AG20443 (cell line): ENCODE measurements at regions not wholly inside any gene's neighbourhood (a gene's known extent, or its start where the extent isn't known, plus 50 kb on each side); places are given as distances from the start of the nearest gene placed in this dataset.

Experiments
- DNase-seq: peaks from one replicate; pipeline ENCODE4 v3.0.0; 2012; ENCODE audit warnings: low spot score, mixed read lengths

DNA sequence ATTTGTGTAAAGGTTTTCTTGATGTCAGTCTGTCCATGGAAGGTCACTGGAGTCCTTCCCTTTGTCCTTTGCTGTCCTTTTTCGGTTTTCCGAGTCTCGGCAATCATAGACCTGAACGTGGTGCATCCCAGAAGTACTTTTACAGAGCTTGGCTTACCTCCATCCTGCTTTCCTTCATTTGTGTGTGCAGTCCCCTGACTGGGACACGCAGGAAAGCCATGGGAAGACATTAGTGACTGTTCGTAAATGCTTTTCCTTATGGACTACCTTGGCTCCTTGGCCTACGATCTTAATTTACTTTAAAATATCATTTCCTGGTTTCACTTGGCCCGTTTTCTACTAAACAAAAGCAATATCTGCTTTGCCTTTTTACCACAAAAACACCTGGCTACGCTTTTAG, 328.4 kb upstream of the RARB start:
- DNase-seq = no peak

DNA sequence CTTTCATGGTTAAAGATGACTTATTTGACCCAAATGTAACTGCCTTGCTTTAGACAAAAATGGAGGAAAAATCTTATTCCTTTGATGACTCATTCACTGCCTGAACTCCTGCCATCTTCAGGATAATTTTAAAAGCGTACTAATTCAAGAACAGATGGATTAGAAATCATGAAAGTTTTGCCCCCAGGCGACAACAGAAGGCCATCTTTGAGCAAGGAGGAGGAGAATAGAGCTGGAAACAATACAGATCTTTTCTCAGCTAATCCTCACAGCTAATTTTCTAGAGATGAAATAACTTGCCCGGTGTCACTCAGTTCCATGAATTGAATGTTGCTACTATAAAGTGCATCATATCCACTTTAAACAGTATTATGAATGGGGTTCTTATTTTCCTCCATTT, 324.7 kb upstream of the RARB start:
- no peak for DNase-seq

DNA sequence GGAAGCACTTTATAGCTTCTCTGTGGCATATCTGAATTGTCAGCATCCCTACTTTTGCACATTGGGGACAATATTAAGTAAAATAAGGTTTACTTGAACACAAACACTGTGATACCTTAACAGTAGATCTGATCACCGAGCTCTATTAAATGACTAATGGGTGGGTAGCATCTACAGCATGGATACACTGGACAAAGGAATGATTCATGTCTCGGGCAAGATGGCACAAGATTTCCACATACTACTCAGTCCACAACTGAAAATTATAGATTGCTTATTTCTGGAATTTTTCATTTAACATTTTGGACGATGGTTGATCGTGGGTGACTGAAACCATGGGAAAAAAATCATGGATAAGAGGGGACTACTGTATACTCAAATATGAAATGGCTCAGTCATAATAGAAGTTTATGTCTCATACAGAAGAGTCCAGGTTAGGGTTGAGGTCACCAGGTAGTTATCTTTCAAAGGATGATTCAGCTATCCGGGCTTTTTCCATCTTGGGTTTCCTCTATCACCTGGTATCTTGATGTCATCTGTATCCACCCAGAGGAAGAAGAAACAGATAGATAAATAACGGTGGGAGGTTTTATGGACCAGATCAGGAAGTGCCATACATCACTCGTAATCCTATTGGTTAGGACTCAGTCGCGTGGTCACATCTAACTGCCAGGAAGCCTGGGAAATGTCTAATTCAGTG, 320.0 kb upstream of the RARB start:
- no peak for DNase-seq

DNA sequence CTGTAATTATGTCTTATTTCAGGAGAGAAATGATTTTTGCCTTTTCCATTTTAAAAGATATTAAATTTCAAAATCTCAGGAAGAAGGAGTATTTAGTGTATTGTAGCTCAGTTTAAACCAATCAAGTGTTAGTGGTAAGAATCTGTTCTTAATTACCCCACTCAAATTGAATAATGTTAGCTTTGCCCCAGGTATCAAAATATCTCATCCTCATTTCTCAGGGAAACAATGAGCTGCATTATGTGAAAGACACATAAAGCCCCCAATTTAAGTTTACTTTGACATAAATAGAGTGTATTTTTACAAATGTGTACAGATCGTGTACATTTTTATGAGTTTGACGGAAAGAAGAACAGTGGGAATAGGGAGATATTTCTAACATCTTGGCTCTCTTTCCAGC, 317.4 kb upstream of the RARB start:
- no peak for DNase-seq

DNA sequence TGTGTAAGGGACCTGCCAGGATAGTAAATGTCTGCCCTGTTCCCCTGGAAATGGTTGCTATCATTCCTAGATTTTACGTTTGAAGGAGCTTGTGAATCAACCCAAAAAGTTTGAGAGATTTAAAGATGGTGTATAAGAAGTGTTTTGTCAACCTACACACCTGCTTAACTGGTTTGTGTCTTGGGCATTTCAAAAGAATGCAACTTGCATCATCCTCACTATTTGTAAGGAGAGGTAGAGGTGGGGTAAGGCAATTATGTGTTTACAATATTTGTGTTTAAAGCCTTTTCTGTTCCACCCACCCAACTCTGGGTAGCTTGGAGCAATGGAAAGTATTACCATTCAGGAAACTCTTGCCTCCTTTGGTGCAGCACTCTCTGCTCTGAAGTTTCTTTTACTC, 314.2 kb upstream of the RARB start:
- DNase-seq = no peak

DNA sequence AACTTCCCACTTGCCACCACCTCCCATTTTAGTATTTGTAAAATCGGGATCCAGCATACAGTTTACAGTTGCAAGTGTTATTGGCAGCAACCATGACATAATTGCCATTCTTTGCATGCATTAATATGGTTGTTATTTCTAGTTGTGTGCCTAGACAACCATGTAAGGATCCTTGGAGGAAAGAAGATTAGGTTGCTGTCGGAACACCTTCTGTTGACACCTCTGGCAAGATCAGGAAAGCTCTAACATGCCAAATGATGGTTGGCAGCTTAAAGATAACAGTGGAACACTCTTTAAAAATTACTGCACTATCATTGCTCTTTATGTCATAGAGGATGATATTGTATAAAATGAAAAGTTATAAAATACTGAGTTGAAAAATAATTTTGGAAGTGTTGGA, 313.5 kb upstream of the RARB start:
- no peak for DNase-seq

DNA sequence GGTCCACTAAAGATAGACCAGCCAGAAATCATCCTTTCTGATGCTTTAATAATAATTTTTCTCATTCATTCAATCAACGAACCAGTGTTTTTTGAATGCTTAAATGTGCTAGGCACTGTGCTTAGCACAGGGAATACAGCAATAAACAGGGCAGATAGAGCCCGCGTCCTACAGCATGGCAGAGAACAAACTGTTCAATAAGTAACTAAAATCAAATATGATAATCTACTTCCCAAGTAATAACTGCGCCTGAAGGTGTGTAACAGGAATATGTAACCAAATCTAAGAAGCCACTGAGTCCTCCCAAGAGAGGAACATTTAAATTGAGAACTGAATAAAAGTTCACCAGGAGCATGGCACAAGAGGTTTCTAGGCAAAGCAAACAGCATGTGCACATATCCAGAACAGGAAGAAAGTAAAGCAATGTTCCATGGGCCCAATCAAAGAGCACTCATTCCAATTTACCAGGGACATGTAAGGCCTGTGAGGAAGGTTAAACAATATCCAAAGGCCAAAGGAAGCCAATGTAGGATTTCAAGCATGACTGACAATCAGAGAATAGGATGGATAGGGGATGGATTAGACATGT, 311.0 kb upstream of the RARB start:
- DNase-seq = no peak

DNA sequence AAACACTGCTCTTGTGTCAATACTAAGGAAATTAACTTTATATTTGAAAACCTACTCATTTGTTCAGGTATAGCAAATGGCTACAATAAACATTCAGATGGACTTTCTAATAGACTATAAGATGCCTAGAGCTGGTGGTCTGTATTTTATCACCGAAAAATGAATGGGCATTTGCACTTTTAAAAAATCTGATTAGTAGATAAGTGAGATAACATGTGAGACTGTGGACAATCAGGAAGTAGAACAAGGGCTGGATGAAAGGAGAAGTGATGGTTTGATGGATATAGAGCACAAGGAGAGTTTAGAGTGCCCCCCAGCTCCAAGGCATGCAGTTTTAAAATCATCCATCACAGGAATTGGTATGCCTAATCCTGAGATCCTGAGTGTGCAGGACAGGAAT, 308.4 kb upstream of the RARB start:
- DNase-seq = no peak

DNA sequence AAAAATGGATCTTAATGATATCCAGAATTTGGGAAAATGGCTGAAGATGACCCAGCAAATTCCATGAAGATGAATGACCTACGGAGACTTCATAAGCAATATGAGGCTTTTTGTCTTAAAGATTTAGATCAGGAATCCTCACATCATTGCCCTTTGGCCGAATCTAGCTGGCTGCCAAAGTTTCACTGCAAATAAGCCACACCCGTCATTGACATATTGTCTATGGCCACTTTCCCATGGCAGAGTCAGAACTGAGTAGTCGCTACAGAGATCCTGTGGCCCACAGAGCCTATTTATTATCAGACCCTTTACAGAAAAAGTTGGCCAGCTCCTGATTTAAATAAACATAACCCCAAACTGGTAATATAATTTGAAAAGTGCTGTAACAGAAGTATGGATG, 307.4 kb upstream of the RARB start:
- DNase-seq = no peak

DNA sequence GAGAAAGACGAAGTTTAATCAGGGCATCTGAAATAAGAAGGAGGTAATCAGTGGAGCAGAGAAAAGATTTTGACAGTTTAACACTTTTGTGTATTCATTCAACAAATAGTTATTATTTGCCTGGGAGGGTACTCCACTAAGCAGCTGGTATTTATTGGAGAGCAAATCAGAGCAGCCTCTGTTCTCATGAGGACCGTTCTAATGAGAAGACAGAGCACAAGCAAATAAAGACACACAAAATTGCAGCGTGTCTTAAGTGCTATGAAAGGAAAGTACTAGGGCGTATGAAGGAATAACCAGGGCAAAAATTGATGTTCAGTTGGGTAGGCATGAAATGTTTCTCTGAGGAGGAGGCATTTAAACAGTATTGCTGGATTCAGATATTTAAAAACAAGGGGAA, 302.9 kb upstream of the RARB start:
- no peak for DNase-seq

DNA sequence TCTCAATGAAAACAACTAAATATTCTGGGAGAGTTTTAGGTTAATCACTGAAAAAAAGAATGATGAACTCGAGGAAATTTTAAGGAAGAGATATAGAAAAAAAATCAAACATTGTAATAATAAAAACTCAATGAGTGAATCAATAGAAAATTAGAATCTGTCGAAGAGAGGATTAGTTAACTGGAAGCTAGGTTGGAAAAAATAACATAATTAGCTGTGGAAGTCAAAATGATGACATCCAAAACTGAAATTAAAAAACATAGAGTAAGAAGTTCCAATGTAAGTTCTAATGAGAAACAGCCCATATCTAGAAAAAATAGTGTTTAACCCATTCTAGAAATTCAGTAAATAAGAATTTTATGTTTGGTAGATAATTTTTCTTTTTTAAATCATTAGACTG, 299.3 kb upstream of the RARB start:
- DNase-seq = no peak

DNA sequence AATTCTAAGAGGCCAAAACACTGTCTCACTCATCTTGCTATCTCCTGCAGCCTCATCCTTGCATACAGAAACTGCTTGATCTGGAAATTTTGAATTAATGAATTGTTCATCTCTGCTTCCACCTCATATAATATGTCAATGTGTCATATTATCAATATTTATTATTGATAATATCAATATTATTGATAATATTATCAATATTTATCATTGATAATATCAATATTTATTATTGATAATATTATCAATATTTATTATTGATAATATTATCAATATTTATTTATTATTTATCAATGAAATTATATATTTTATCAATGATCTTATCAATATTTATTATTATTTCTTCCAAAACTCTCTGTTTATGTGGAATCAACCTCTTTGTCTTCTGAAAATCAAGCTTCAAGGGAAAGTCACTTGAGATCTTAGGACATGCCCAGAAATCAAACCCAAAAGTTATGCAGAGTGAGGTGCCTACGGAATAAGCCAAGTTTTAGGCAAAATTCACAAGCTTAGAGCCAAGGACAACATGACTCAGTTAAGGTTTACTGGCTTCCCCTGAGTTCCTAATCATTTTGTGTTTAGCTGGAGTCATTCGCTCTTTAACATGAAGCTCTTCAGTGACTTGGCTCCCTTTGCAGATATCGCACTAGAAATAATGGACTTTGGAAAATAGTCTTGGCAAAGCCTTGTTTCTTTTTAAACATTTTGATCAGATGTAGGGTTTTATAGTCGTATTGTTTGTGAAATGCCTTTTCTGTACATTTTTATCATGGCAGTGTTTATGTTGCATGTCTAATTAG, 297.1 kb upstream of the RARB start:
- no peak for DNase-seq

DNA sequence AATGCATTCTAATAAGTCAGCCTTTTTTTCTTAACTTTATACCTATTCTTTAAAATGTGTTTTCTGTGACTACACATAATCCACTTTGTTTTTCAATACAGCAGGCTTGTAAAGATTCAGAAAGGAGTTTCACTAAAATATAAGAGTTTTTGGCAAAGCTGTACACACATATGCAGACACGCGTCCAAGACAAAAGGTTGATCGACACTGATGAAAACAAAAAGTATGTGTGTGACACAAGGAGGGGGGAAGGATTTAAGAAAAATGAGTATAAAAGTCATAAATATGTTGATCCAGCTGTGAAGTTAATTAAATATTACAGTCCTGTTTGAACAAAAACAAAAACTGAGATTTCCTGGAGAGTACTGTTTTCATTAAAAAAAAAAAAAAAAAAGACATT, 294.5 kb upstream of the RARB start:
- no peak for DNase-seq

DNA sequence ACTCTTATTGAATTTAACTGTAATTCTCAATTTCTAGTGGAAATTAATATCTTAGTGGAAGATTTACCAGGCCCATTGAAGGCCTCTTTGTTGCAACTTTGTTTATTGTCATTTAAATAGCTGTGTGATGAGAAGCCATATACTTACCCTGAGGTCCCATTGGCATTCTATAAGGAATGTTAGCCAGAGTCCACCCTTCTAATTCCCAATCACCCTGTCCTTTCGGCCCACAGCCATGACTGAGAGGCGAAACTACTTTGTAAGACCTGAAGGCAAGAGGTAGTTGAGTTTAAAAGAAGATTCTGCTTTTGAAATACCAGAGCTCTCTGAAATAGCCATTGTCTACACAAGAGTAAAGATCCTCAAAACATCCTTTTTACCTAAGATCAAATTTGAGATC, 290.5 kb upstream of the RARB start:
- no peak for DNase-seq

DNA sequence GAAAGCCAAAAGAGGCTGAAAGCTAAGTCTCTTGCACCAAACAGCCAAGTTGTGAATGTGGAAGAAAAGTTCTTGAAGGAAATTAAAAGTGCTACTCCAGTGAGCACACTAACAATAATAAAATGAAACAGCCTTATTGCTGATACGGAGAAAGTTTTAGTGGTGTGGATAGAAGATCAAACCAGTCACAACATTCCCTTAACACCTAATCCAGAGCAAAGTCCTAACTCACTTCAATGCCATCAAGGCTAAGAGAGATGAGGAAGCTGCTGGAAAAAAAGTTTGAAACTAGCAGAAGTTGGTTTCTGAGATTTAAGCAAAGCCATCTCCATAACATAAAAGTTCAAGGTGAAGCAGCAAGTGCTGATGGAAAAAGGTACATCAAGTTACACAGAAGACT, 288.8 kb upstream of the RARB start:
- DNase-seq = no peak

DNA sequence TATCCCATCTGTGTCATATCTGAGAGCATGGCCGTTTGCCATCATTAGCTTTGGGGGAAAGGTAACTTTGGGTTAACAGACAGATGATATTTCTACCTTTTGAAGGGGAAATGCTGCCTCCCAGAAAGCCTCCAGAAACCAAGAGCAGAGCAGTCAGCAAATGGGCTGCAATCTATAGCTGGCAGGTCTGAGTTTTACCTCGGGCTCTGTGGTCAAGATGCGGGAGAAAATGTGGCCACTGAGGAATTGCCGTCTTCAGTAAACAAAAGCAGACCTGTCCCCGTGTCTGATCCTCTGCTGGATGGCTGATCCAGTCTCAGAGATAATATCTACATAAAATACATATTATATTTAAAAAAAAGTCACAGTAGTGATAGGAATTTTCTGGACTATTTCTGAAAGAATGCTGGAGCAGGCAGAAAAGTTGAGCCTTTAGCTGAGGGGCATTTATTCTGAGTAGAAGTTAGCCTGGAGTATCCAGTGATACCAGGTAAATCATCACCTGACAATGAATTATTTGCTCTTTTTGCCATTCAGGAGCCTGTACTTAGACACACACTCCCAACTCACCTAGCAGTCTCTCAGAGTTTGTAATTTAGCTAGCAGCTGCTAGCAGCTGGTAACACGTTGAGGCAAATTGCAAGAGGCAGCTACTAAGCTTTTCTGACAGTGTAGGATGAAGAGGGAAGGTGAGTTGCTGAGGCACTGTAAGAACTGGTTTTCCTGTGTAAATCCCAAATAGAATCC, 285.3 kb upstream of the RARB start:
- no peak for DNase-seq

DNA sequence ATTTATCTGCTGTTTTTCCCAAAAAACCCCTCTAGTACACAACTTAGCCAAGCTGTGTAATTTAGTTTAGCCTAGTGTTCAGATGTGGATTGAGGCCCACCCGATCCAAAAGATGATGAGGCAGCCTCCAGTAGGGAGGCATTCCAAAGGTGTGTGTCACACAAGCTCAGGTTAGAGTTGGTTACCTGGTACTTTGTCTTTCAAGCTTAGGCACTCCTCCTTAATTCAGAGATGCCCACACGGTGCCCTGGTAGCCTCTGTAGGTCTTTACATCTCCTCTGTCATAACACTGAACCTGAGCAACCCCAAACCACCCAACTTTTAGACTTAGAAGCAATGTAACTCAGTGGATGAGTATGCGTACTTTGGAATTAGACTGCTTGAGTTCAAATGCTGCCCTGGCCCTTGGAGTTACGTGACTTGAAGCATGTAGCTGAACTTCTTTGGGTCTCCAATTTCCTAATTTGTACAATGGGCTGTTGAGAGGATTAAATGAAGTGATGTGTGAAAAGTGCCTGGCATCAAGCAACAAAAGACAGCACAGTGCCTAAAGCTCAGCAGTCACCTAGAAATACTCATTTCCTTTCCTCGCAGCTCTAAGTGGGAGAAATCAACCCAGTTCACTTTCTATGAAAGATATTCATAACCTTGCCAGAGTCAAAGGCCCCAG, 284.6 kb upstream of the RARB start:
- no peak for DNase-seq

DNA sequence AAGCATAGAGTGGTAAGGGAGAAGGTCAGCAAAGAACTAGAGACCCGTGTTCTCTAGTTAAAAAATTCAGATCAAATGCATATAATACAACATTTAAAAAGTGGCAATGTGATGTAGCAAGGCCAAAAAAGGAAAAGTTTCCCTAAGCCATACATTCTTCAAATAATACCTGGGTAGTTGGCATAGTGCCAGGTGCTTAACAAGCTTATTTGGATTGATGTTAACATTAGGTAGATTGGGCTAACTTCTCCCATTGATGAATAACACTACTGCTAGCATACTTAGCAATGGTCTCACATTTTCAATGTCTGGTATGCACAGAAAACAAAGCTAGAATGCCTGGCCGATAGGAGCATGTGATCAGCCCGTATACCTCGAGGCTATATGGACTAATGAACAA, 283.6 kb upstream of the RARB start:
- DNase-seq = no peak

DNA sequence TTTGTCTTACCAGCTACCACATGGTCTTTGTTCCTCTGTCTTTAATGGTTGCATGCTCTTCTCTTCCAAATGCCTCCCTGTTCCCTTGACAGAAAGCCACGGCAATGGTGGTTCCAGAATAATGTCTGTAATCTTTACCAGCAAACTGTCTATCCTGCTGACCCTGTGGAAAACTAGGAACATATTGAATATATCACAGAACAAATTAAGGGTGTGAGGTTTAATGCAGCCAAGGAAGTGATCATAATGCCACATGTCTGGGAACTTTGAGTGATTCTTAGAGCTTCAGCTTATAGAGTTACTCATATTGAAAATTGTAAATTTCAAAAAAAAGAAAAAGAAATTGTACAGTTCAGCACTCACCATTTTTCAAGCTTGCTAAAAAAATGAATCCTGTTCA, 282.9 kb upstream of the RARB start:
- no peak for DNase-seq

DNA sequence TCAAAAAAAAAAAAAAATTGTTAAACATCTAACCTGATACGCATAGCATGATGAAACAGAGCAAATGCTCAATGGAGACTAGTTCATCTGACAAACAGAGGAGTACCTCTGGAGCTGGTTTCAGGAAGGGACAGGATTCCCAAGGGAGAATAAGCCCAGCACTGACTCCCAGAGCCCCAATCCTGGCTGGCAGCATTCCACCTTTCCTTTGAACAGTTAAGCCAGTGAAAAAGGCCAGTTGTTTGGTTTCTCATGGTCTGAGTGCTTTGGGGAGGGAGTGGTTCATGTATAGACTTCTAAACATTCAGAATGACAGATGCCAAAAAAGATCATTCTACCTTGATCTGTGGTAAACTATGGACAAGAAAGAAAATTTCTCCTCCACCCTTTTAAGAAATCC, 277.9 kb upstream of the RARB start:
- no peak for DNase-seq

DNA sequence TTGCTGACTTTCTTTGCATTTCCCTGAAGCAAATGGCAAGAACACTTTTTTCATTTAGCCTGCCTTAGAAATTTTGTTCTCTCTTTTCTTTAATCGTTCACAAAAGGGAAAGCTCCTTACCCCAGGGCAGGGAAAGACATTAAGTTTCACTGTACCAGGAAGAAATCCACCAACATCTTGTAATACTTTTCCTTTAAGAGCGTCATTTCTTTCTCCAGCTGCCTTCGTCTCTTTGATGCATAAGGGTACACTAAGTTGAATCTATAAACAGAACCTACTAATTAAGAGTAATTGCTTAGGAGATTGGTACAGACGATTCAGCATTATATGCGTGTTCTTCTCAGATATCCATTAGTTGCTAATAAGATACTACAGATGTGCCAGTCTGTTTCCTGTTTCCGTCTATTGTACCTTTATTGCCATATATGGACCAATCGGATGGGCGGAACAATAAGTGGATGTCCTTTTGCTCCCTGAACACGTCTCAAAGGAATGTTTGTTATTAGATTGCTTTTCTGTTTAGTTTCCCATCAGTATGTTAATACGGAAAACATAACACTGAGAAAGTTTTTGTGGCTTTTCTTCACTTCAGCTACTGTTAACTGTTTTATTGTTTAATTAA, 276.7 kb upstream of the RARB start:
- DNase-seq = no peak

DNA sequence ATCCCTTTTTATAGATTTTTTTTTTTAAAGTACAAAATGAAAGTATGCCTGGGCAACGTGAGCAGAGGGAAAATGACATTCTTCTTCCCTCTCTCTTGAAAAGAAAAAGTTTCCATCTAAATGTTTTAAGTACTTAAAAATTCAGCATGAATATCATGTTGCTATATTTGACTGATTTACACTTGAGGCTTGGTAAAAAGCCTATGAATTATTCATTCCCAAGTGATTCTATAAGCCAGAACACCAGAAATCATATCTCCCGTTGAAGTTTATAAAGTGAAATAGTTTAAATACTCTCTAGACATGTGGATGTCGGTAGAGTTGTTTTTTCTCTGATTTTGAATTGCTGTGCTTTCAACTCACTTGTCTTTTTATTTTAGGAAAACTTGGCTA, 276.2 kb upstream of the RARB start:
- DNase-seq = no peak
